ENCODE measurements at regions not wholly inside any gene's neighbourhood (a gene's known extent, or its start where the extent isn't known, plus 50 kb on each side); places are given as distances from the start of the nearest gene placed in this dataset.

DNA sequence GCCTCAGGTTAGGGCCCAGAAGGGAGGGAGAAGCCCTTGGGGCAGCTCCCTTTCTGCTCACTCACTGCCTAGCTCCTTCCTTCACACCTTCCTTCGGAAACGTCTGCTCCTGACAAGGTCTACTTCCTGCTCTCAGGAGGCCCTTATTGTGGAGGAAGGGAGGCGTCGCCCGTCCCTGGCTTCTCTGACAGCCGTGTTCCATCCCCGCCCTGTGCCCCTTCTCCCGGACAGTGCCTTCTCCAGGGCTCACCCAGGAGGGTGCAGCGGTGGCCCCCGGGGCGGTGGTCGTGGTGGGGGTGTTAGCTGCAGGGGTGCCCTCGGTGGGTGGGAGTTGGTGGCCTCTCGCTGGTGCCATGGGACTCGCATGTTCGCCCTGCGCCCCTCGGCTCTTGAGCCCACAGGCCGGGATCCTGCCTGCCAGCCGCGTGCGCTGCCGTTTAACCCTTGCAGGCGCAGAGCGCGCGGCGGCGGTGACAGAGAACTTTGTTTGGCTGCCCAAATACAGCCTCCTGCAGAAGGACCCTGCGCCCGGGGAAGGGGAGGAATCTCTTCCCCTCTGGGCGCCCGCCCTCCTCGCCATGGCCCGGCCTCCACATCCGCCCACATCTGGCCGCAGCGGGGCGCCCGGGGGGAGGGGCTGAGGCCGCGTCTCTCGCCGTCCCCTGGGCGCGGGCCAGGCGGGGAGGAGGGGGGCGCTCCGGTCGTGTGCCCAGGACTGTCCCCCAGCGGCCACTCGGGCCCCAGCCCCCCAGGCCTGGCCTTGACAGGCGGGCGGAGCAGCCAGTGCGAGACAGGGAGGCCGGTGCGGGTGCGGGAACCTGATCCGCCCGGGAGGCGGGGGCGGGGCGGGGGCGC is 231.9 kb downstream of the SEC14L1 start (continued):
- TF ChIP-seq CBX5 (IDR thresholded peaks at IDR 0.05; ENCODE audit: low read depth, low read length) (no peak), SP2 (IDR thresholded peaks at IDR 0.05; ENCODE audit: low read length) (peak; percentile 19; the same call in 1 of the 2 replicates), ASH2L (IDR thresholded peaks at IDR 0.05; ENCODE audit: low read length) (peak; percentile 25), RXRA (IDR thresholded peaks at IDR 0.05; ENCODE audit: insufficient read depth, low read depth, low read length) (no peak)
